ENCODE measurements at regions not wholly inside any gene's neighbourhood (a gene's known extent, or its start where the extent isn't known, plus 50 kb on each side); places are given as distances from the start of the nearest gene placed in this dataset.

DNA sequence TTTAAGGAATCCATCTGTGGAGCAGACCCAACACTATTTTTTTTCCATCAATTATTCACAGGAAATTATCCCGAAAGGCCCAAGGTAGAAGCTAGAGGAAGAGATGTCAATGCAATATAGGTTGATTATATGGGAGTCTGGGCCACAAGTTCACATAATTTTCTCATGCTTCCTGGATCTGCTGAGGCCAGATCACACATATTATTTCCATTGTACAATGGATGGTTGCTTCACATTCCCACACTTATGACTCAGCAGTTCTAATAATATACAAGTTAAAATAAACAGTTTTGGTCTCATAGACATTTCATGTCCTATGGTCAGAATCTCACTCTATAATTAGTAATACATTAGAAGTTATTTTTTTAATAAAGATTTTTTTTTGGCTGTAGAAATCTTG is 66.0 kb upstream of the PTPRD start:
- TF ChIP-seq REST (IDR thresholded peaks at IDR 0.05) (no peak), CBX2 (IDR thresholded peaks at IDR 0.05; ENCODE audit: borderline replicate concordance, low read depth) (no peak), CHD2 (IDR thresholded peaks at IDR 0.05; ENCODE audit: low read length, partially characterized antibody) (no peak), CTCF (IDR thresholded peaks at IDR 0.05) (no peak), RFX5 (IDR thresholded peaks at IDR 0.05) (no peak), TP53 (CRISPR knock-in tag; IDR thresholded peaks at IDR 0.05) (no peak), POLR2A (IDR thresholded peaks at IDR 0.05; ENCODE audit: low read length) (no peak), JUN (IDR thresholded peaks at IDR 0.05) (no peak), CHD4 (IDR thresholded peaks at IDR 0.05; ENCODE audit: borderline replicate concordance) (no peak)
- TF ChIP-seq, protein P1, sequence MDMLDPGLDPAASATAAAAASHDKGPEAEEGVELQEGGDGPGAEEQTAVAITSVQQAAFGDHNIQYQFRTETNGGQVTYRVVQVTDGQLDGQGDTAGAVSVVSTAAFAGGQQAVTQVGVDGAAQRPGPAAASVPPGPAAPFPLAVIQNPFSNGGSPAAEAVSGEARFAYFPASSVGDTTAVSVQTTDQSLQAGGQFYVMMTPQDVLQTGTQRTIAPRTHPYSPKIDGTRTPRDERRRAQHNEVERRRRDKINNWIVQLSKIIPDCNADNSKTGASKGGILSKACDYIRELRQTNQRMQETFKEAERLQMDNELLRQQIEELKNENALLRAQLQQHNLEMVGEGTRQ (IDR thresholded peaks at IDR 0.05), result no peak

All from A549 (cell line).